MCF 10A (cell line): ENCODE measurements at regions not wholly inside any gene's neighbourhood (a gene's known extent, or its start where the extent isn't known, plus 50 kb on each side); places are given as distances from the start of the nearest gene placed in this dataset.

Source experiments
- BruUV-seq: library from RNA; stranded (reverse); fragments of 400-500 nt; replicated peaks from 2 replicates; lab custom pipeline; 2021; lab: Mats Ljungman, UMichigan
- CTCF ChIA-PET: fragments of 300-600 bp; sonication (Branson Sonifier 250); formaldehyde crosslinking; extraction: SDS; loops from one replicate; lab custom pipeline; 2021; ENCODE audit warnings: antibody characterized with exemption, inconsistent platforms; lab: Yijun Ruan, JAX
- POLR2A ChIA-PET: fragments of 300-600, 350-650 bp; sonication (Branson Sonifier 250); formaldehyde crosslinking; extraction: SDS; loops from one replicate; lab custom pipeline; 2020; ENCODE audit warnings: antibody characterized with exemption, inconsistent platforms; lab: Yijun Ruan, JAX
- DNase-seq: peaks from one replicate; pipeline ENCODE4 v3.0.0-alpha.2; 2018; ENCODE audit not compliant: unreplicated experiment
- H3K27ac Mint-ChIP-seq: one replicate; pipeline ENCODE4 v1.8.0; 2022; ENCODE audit warnings: mild to moderate bottlenecking, low read depth, mixed read lengths; ENCODE audit not compliant: unreplicated experiment
- H3K27me3 Mint-ChIP-seq: one replicate; pipeline ENCODE4 v1.8.0; 2022; ENCODE audit warnings: mixed read lengths; ENCODE audit not compliant: insufficient read depth, unreplicated experiment
- H3K36me3 Mint-ChIP-seq: one replicate; pipeline ENCODE4 v1.8.0; 2022; ENCODE audit warnings: mild to moderate bottlenecking, moderate library complexity, mixed read lengths; ENCODE audit not compliant: insufficient read depth, unreplicated experiment
- H3K4me1 Mint-ChIP-seq: one replicate; pipeline ENCODE4 v1.8.0; 2022; ENCODE audit warnings: mixed read lengths; ENCODE audit not compliant: insufficient read depth, unreplicated experiment
- H3K4me3 Mint-ChIP-seq: one replicate; pipeline ENCODE4 v1.8.0; 2022; ENCODE audit warnings: mild to moderate bottlenecking, moderate library complexity, mixed read lengths; ENCODE audit not compliant: unreplicated experiment
- H3K9me3 Mint-ChIP-seq: one replicate; pipeline ENCODE4 v1.8.0; 2022; ENCODE audit warnings: mixed read lengths; ENCODE audit not compliant: unreplicated experiment
- intact Hi-C: fragments of 100-400 bp; cut with micrococcal nuclease; formaldehyde crosslinking; loops from 2 replicates; pipeline ENCODE4 v1.14.1; 2022
- TF ChIP-seq, protein P1 (sequence below): fragments of 200-600 bp; IDR thresholded peaks from one replicate; pipeline ENCODE4 v1.8.0; 2022; ENCODE audit warnings: antibody characterized with exemption, mild to moderate bottlenecking; ENCODE audit not compliant: unreplicated experiment

DNA sequence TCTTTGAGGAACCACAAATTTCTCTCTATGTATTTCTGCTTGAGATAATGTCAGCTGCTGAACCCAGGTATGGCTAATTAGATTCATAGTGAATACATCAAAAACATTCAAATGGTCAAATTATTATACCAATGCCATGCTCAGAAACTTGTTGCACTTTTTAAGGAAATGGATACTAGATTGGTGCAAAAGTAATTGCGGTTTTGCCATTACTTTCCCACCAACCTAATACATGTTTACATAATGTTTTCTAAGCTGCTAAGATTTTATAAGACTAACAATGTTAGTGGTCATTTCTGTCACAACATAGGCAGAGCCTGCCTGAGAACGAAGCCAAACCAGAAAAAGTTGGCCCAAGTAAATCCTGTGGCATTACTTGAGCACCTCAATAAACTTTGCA, 568.2 kb upstream of the LRATD1 start:
- TF ChIP-seq, protein P1, sequence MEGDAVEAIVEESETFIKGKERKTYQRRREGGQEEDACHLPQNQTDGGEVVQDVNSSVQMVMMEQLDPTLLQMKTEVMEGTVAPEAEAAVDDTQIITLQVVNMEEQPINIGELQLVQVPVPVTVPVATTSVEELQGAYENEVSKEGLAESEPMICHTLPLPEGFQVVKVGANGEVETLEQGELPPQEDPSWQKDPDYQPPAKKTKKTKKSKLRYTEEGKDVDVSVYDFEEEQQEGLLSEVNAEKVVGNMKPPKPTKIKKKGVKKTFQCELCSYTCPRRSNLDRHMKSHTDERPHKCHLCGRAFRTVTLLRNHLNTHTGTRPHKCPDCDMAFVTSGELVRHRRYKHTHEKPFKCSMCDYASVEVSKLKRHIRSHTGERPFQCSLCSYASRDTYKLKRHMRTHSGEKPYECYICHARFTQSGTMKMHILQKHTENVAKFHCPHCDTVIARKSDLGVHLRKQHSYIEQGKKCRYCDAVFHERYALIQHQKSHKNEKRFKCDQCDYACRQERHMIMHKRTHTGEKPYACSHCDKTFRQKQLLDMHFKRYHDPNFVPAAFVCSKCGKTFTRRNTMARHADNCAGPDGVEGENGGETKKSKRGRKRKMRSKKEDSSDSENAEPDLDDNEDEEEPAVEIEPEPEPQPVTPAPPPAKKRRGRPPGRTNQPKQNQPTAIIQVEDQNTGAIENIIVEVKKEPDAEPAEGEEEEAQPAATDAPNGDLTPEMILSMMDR, result no peak
- H3K27ac Mint-ChIP-seq, result no peak overlapping the region
- intact Hi-C loops, result no loop called here
- H3K27me3 Mint-ChIP-seq, result no peaks in the 10 kb centered on the region
- no peaks in the 10 kb centered on the region for H3K4me1 Mint-ChIP-seq
- no peak for DNase-seq
- POLR2A ChIA-PET, result no interaction called here
- no peaks in the 10 kb centered on the region for H3K36me3 Mint-ChIP-seq
- H3K4me3 Mint-ChIP-seq, result no peak overlapping the region
- CTCF ChIA-PET, result no interaction called here
- no TSS peak for BruUV-seq
- H3K9me3 Mint-ChIP-seq, result no peaks in the 10 kb centered on the region

GRCh38 chr2:14072338-14072737, 560.2 kb upstream of the LRATD1 start:
- peak overlapping the region; percentile 14 for H3K27ac Mint-ChIP-seq
- H3K9me3 Mint-ChIP-seq, result no peaks in the 10 kb centered on the region
- peaks cover 10% of the 10 kb centered on the region for H3K4me1 Mint-ChIP-seq
- DNase-seq, result peak; percentile 52
- TF ChIP-seq, protein P1, result no peak
- no peaks in the 10 kb centered on the region for H3K27me3 Mint-ChIP-seq
- no TSS peak for BruUV-seq
- intact Hi-C loops, result no loop called here
- ChIA-PET POLR2A (no interaction called here), CTCF (no interaction called here)
- peak overlapping the region; percentile 7 for H3K4me3 Mint-ChIP-seq
- no peaks in the 10 kb centered on the region for H3K36me3 Mint-ChIP-seq

DNA sequence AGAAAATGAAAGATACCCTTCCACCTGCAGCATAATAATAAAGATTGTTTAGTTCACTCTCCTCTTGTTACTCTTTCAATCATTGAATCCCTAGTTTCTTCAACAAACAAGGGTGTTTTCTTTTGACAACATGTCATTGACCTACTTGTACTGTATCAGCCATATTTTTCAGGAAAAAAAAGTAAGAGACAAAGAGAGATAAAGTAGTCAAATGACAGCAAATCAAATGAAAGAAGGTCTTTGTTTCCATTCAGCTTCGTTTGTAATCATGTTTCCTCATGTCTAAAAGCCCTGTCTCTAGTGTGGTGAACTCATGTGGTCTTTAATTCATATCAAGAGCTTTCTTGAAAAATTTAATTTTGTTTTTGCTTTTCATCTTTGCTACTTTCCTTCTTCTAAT, 557.8 kb upstream of the LRATD1 start:
- H3K9me3 Mint-ChIP-seq, result no peaks in the 10 kb centered on the region
- H3K27ac Mint-ChIP-seq, result no peak overlapping the region
- POLR2A ChIA-PET, result interaction anchor here (0.6 kb wide), 1 partner anchor 1657 kb away, joined by 3 read pairs; no protein-coding TSS in a partner anchor
- no peaks in the 10 kb centered on the region for H3K27me3 Mint-ChIP-seq
- H3K4me1 Mint-ChIP-seq, result peaks cover 10% of the 10 kb centered on the region
- no TSS peak for BruUV-seq
- no peaks in the 10 kb centered on the region for H3K36me3 Mint-ChIP-seq
- no peak overlapping the region for H3K4me3 Mint-ChIP-seq
- CTCF ChIA-PET, result no interaction called here
- no peak for DNase-seq
- intact Hi-C loops, result no loop called here
- TF ChIP-seq, protein P1, result no peak

DNA sequence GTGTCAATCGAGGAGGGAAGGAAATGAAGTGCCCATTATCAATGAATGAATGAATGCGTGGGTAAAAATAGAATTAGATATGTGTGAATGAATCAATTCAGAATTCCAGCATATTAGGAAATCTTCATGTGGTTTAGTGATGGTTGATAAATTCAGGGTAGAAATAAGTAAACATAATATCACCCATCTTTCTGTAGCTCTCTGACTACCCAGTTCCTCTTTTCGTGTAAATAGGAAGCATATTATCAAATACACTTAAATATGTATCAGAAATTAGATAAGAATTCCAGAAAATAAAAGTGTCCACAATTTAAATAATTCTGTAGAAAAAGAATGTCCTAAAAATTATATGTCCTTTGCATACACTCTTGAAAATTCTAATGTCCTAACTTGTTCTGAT, 552.9 kb upstream of the LRATD1 start:
- no peaks in the 10 kb centered on the region for H3K36me3 Mint-ChIP-seq
- no peak for DNase-seq
- TF ChIP-seq, protein P1, result no peak
- no TSS peak for BruUV-seq
- H3K4me1 Mint-ChIP-seq, result no peaks in the 10 kb centered on the region
- ChIA-PET POLR2A (no interaction called here), CTCF (no interaction called here)
- intact Hi-C loops, result no loop called here
- H3K27ac Mint-ChIP-seq, result no peak overlapping the region
- H3K4me3 Mint-ChIP-seq, result no peak overlapping the region
- no peaks in the 10 kb centered on the region for H3K27me3 Mint-ChIP-seq
- no peaks in the 10 kb centered on the region for H3K9me3 Mint-ChIP-seq
